Small intestine (tissue), 7 donors: ENCODE measurements at regions not wholly inside any gene's neighbourhood (a gene's known extent, or its start where the extent isn't known, plus 50 kb on each side); places are given as distances from the start of the nearest gene placed in this dataset.
A peak's percentile ranks its signal among the peaks of the same experiment; 100 is the strongest.

Experiments used
- DNase-seq, 2 donors: peaks; one replicate each; pipeline versions ENCODE4 v3.0.0 to v3.0.0-alpha.2; 2013
- FAIRE-seq: peaks from 2 replicates; lab custom pipeline; 2012; peaks lifted over from hg19 to GRCh38; lab: Jason Lieb, UNC
- H3K27ac ChIP-seq, 3 donors: one replicate each; pipeline ENCODE4 v1.5.1; 2013; ENCODE audit warnings: low read length in 2 of 3, mild to moderate bottlenecking in 2 of 3, control low read depth in 1 of 3, inconsistent platforms in 1 of 3, low read depth in 1 of 3, moderate library complexity in 1 of 3
- H3K27me3 ChIP-seq, 3 donors: one replicate each; pipeline ENCODE4 v1.6.1; 2013; ENCODE audit warnings: low read length in 3 of 3, inconsistent platforms in 1 of 3; ENCODE audit not compliant: control insufficient read depth in 3 of 3, insufficient read depth in 3 of 3
- H3K36me3 ChIP-seq, 3 donors: one replicate each; pipeline ENCODE4 v1.6.1; 2013; ENCODE audit warnings: low read length in 3 of 3, inconsistent platforms in 1 of 3, low read depth in 1 of 3, mild to moderate bottlenecking in 1 of 3, moderate library complexity in 1 of 3; ENCODE audit not compliant: control insufficient read depth in 3 of 3, insufficient read depth in 2 of 3
- H3K4me1 ChIP-seq, 3 donors: one replicate each; pipeline ENCODE4 v1.6.1; 2013; ENCODE audit warnings: low read length in 2 of 3, inconsistent platforms in 1 of 3, low read depth in 1 of 3, mild to moderate bottlenecking in 1 of 3, moderate library complexity in 1 of 3; ENCODE audit not compliant: control insufficient read depth in 3 of 3, insufficient read depth in 2 of 3
- H3K4me3 ChIP-seq, 3 donors: one replicate each; pipeline ENCODE4 v1.5.1; 2013; ENCODE audit warnings: low read length in 3 of 3, control low read depth in 1 of 3, inconsistent platforms in 1 of 3, low read depth in 1 of 3, mild to moderate bottlenecking in 1 of 3, moderate library complexity in 1 of 3
- H3K9me3 ChIP-seq, 2 donors: one replicate each; pipeline ENCODE4 v1.6.1; 2013; ENCODE audit warnings: low read depth in 1 of 2, low read length in 1 of 2; ENCODE audit not compliant: control insufficient read depth in 2 of 2, insufficient read depth in 1 of 2
- WGBS, 3 donors: extraction: QIAGEN DNeasy Blood & Tissue Kit; methylation state at CpG; one replicate each; pipeline ENCODE4 v1.1.7; 2013; 5-methylcytosine and 5-hydroxymethylcytosine counted together
- donor health status: healthy with polysubstance abuse.
- donor health status: control.
- donor health status: control.
- donor health status: Bipolar disorder and iron deficiency.
- donor health status: healthy.

GRCh38 chr20:11338496-11339306, 579.0 kb upstream of the BTBD3 start:
- no peaks in the 10 kb centered on the region for H3K27me3 ChIP-seq
- no peak overlapping the region for H3K4me3 ChIP-seq
- no peaks in the 10 kb centered on the region for H3K4me1 ChIP-seq
- peak overlapping the region in 1 of 3 donors; percentile 48 for H3K27ac ChIP-seq
- DNase-seq (peak in 1 of 2 donors; percentile 69), FAIRE-seq (no peak)
- H3K36me3 ChIP-seq, result no peaks in the 10 kb centered on the region
- no peaks in the 10 kb centered on the region for H3K9me3 ChIP-seq
- 74 to 81% (median 74%) methylated on average over 2 of the region's 2 CpGs for WGBS, 3 donors

GRCh38 chr20:11344939-11345338, 572.8 kb upstream of the BTBD3 start:
- FAIRE-seq, result no peak
- no peak for DNase-seq

GRCh38 chr20:11347738-11348137, 570.0 kb upstream of the BTBD3 start:
- no peak for FAIRE-seq
- WGBS, 3 donors, result 62 to 75% (median 75%) methylated on average over 4 of the region's 4 CpGs
- H3K9me3 ChIP-seq, result peaks cover 0 to 2% of the 10 kb centered on the region in 2 donors

More at GRCh38 chr20:11344939-11345338, 572.8 kb upstream of the BTBD3 start:
- Histone ChIP-seq H3K4me3 (no peak overlapping the region), H3K4me1 (no peaks in the 10 kb centered on the region), H3K36me3 (no peaks in the 10 kb centered on the region), H3K27me3 (no peaks in the 10 kb centered on the region), H3K9me3 (peaks cover 0 to 2% of the 10 kb centered on the region in 2 donors), H3K27ac (no peak overlapping the region)

GRCh38 chr20:11350126-11351005, 567.3 kb upstream of the BTBD3 start:
- Histone ChIP-seq H3K4me3 (no peak overlapping the region), H3K27me3 (peaks cover 0 to under 1% (median 0%) of the 10 kb centered on the region in 3 donors), H3K4me1 (peaks cover 0 to 7% (median 0%) of the 10 kb centered on the region in 3 donors), H3K36me3 (no peaks in the 10 kb centered on the region), H3K9me3 (peaks cover 0 to 2% of the 10 kb centered on the region in 2 donors), H3K27ac (no peak overlapping the region)
- peak in 1 of 2 donors; percentile 37 for DNase-seq
- no peak for FAIRE-seq
- WGBS, 3 donors, result 59 to 73% (median 67%) methylated on average over 7 of the region's 7 CpGs

More at GRCh38 chr20:11347738-11348137, 570.0 kb upstream of the BTBD3 start:
- H3K36me3 ChIP-seq, result no peaks in the 10 kb centered on the region
- no peak overlapping the region for H3K27ac ChIP-seq
- DNase-seq, result no peak
- peaks cover 0 to 7% (median 0%) of the 10 kb centered on the region in 3 donors for H3K4me1 ChIP-seq
- no peak overlapping the region for H3K4me3 ChIP-seq
- no peaks in the 10 kb centered on the region for H3K27me3 ChIP-seq

- DNase-seq (no peak), FAIRE-seq (no peak)
- Histone ChIP-seq H3K27me3 (peaks cover 0 to 2% (median 0%) of the 10 kb centered on the region in 3 donors), H3K36me3 (no peaks in the 10 kb centered on the region), H3K9me3 (peaks cover 0 to 2% of the 10 kb centered on the region in 2 donors), H3K4me3 (no peak overlapping the region), H3K4me1 (peaks cover 0 to 7% (median 0%) of the 10 kb centered on the region in 3 donors), H3K27ac (no peak overlapping the region)
Observed at GRCh38 chr20:11352041-11352440, 565.7 kb upstream of the BTBD3 start.

- 73 to 82% (median 81%) methylated on average over 4 of the region's 4 CpGs for WGBS, 3 donors
- no peak overlapping the region for H3K4me3 ChIP-seq
- H3K9me3 ChIP-seq, result no peaks in the 10 kb centered on the region
- H3K4me1 ChIP-seq, result peaks cover 0 to 7% (median 0%) of the 10 kb centered on the region in 3 donors
- H3K27me3 ChIP-seq, result peaks cover 0 to 2% (median 0%) of the 10 kb centered on the region in 3 donors
- H3K27ac ChIP-seq, result no peak overlapping the region
- DNase-seq (no peak), FAIRE-seq (no peak)
- H3K36me3 ChIP-seq, result no peaks in the 10 kb centered on the region
Observed at GRCh38 chr20:11354846-11355245, 562.8 kb upstream of the BTBD3 start.

- H3K4me3 ChIP-seq, result no peak overlapping the region
- peaks cover 0 to 4% (median 0%) of the 10 kb centered on the region in 3 donors for H3K4me1 ChIP-seq
- H3K36me3 ChIP-seq, result no peaks in the 10 kb centered on the region
- 72 to 84% (median 75%) methylated on average over 3 of the region's 3 CpGs for WGBS, 3 donors
- peaks cover 0 to 2% (median 0%) of the 10 kb centered on the region in 3 donors for H3K27me3 ChIP-seq
- FAIRE-seq (no peak), DNase-seq (no peak)
- no peak overlapping the region for H3K27ac ChIP-seq
- H3K9me3 ChIP-seq, result no peaks in the 10 kb centered on the region
Observed at GRCh38 chr20:11355345-11355744, 562.3 kb upstream of the BTBD3 start.

- FAIRE-seq, result no peak
- H3K36me3 ChIP-seq, result no peaks in the 10 kb centered on the region
- no peak for DNase-seq
- no peak overlapping the region for H3K27ac ChIP-seq
- H3K9me3 ChIP-seq, result no peaks in the 10 kb centered on the region
- H3K4me1 ChIP-seq, result no peaks in the 10 kb centered on the region
- no peak overlapping the region for H3K4me3 ChIP-seq
- H3K27me3 ChIP-seq, result peaks cover 0 to 2% (median 0%) of the 10 kb centered on the region in 3 donors
- 56 to 85% (median 65%) methylated on average over 3 of the region's 3 CpGs for WGBS, 3 donors
Observed at GRCh38 chr20:11356061-11356460, 561.6 kb upstream of the BTBD3 start.
